ENCODE measurements at regions not wholly inside any gene's neighbourhood (a gene's known extent, or its start where the extent isn't known, plus 50 kb on each side); places are given as distances from the start of the nearest gene placed in this dataset.

DNA sequence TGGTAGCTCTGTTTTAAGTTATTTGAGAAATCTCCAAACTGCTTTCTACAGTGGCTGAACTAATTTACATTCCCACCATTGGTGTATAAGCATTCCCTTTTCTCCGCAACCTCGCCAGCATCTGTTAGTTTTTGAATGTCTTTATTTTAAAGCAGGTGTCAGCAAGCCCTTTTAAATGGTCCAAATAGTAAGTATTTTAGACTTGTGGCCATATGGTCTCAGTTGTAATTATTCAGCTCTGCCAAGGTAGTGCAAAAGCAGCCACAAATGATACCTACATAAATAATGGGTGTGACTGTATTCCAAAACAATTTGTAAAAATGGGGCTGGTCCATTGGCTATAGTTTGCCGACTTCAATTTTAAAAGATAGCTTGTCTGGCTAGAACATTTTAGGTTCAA lies 58.7 kb upstream of the TMTC4 start:
- Histone ChIP-seq H3K9me3 (ENCODE audit: control insufficient read depth, low read length) (peaks cover 18% of the 10 kb centered on the region), H3K4me1 (ENCODE audit: control insufficient read depth, insufficient read depth, low read length) (no peaks in the 10 kb centered on the region), H3K4me3 (ENCODE audit: low read length) (no peak overlapping the region), H3K27me3 (ENCODE audit: control insufficient read depth, insufficient read depth, low read length, poor library complexity, severe bottlenecking) (peaks cover 13% of the 10 kb centered on the region), H3K27ac (ENCODE audit: low read depth, low read length) (no peak overlapping the region), H3K9ac (ENCODE audit: extremely low read depth, low read length, poor library complexity, severe bottlenecking) (no peak overlapping the region), H3K36me3 (ENCODE audit: control insufficient read depth, insufficient read depth, low read length) (no peaks in the 10 kb centered on the region)
- Mint-ChIP-seq H3K27ac (no peak overlapping the region), H3K4me3 (no peak overlapping the region), H3K9me3 (peaks cover 16% of the 10 kb centered on the region), H3K4me1 (peaks cover 17% of the 10 kb centered on the region), H3K36me3 (ENCODE audit: low read depth) (no peaks in the 10 kb centered on the region), H3K27me3 (ENCODE audit: insufficient read depth) (peaks cover 25% of the 10 kb centered on the region)
- TF ChIP-seq CTCF (conservative IDR thresholded peaks at IDR 0.05), result no peak
- DNase-seq, result no peak
- 94 to 100% methylated on average over 3 of the region's 3 CpGs for WGBS, 2 experiments (ENCODE audit: insufficient coverage in 1 of 2, insufficient read length in 1 of 2)

DNA sequence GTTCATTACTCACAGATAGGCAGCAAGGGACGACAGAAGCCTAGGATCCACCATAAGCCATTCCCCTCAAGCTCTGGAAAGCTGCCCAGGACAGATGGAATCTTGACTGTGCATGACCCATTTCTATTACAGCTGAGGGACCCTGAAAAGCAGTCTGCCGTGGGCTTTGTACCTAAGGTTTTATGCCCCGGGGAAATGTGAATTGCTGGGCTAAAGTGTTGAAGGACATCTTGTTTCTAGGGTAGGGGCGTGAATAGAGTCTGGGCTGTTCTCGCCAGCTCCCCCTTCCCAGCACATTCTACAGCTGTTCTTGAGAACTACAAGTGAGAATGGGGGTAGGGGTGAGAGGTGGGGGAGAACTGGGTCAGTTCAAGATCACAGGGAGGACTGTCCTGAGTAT lies 53.6 kb upstream of the TMTC4 start:
- no peaks in the 10 kb centered on the region for H3K4me1 ChIP-seq (ENCODE audit: control insufficient read depth, insufficient read depth, low read length)
- H3K27ac ChIP-seq (ENCODE audit: low read depth, low read length), result no peak overlapping the region
- no peak overlapping the region for H3K4me3 ChIP-seq (ENCODE audit: low read length)
- no peaks in the 10 kb centered on the region for H3K36me3 Mint-ChIP-seq (ENCODE audit: low read depth)
- H3K9me3 Mint-ChIP-seq, result peaks cover 10% of the 10 kb centered on the region
- TF ChIP-seq CTCF (conservative IDR thresholded peaks at IDR 0.05), result no peak
- peaks cover 27% of the 10 kb centered on the region for H3K9me3 ChIP-seq (ENCODE audit: control insufficient read depth, low read length)
- peaks cover 2% of the 10 kb centered on the region for H3K27me3 Mint-ChIP-seq (ENCODE audit: insufficient read depth)
- H3K9ac ChIP-seq (ENCODE audit: extremely low read depth, low read length, poor library complexity, severe bottlenecking), result no peak overlapping the region
- H3K27ac Mint-ChIP-seq, result no peak overlapping the region
- 89% methylated on average over 5 of the region's 5 CpGs; no CpG with 5 or more reads in 1 of the 2 experiments for WGBS, 2 experiments (ENCODE audit: insufficient coverage in 1 of 2, insufficient read length in 1 of 2)
- H3K4me1 Mint-ChIP-seq, result no peaks in the 10 kb centered on the region
- no peaks in the 10 kb centered on the region for H3K36me3 ChIP-seq (ENCODE audit: control insufficient read depth, insufficient read depth, low read length)
- no peak overlapping the region for H3K4me3 Mint-ChIP-seq
- no peak for DNase-seq
- no peaks in the 10 kb centered on the region for H3K27me3 ChIP-seq (ENCODE audit: control insufficient read depth, insufficient read depth, low read length, poor library complexity, severe bottlenecking)

DNA sequence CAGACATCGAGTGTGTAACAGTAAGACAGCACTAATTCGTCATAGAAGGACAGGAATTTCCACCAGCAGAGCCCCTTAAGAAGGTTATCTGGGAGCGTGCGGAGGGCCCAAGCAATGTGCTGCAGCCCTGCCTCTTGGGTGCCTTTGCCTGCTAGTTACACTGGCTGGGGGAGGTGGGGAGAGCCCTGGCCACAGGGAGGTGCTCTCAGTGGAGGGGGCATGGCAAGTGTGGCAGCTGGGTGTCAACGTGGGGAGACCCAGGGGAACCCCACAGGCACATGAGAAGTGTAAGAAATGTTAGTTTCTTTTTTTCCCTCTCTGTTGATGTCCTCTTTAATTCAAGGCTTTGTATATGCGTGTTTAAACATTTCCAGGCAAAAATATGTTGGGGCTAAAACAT lies 50.9 kb upstream of the TMTC4 start:
- no peaks in the 10 kb centered on the region for H3K27me3 Mint-ChIP-seq (ENCODE audit: insufficient read depth)
- H3K4me1 Mint-ChIP-seq, result no peaks in the 10 kb centered on the region
- no peak overlapping the region for H3K4me3 Mint-ChIP-seq
- peaks cover 9% of the 10 kb centered on the region for H3K9me3 Mint-ChIP-seq
- H3K27me3 ChIP-seq (ENCODE audit: control insufficient read depth, insufficient read depth, low read length, poor library complexity, severe bottlenecking), result no peaks in the 10 kb centered on the region
- H3K9ac ChIP-seq (ENCODE audit: extremely low read depth, low read length, poor library complexity, severe bottlenecking), result no peak overlapping the region
- H3K4me1 ChIP-seq (ENCODE audit: control insufficient read depth, insufficient read depth, low read length), result no peaks in the 10 kb centered on the region
- no peak overlapping the region for H3K27ac ChIP-seq (ENCODE audit: low read depth, low read length)
- TF ChIP-seq CTCF (conservative IDR thresholded peaks at IDR 0.05), result no peak
- H3K9me3 ChIP-seq (ENCODE audit: control insufficient read depth, low read length), result peaks cover 20% of the 10 kb centered on the region
- no peak overlapping the region for H3K4me3 ChIP-seq (ENCODE audit: low read length)
- no peaks in the 10 kb centered on the region for H3K36me3 ChIP-seq (ENCODE audit: control insufficient read depth, insufficient read depth, low read length)
- 91 to 97% methylated on average over 6 of the region's 6 CpGs for WGBS, 2 experiments (ENCODE audit: insufficient coverage in 1 of 2, insufficient read length in 1 of 2)
- no peaks in the 10 kb centered on the region for H3K36me3 Mint-ChIP-seq (ENCODE audit: low read depth)
- DNase-seq, result no peak
- peak overlapping the region; percentile 30 for H3K27ac Mint-ChIP-seq
